PFSK-1 (cell line): ENCODE measurements at regions not wholly inside any gene's neighbourhood (a gene's known extent, or its start where the extent isn't known, plus 50 kb on each side); places are given as distances from the start of the nearest gene placed in this dataset.

ENCODE experiments used
- FOXP2 ChIP-seq: optimal IDR thresholded peaks from 2 replicates; pipeline ENCODE3; 2011; ENCODE audit warnings: borderline replicate concordance, control low read depth, inconsistent platforms; ENCODE audit not compliant: insufficient read depth; ENCODE audit errors: extremely low read length, extremely low read depth
- POLR2AphosphoS5 ChIP-seq: IDR thresholded peaks from 2 replicates; pipeline ENCODE4 v1.6.1; 2012; ENCODE audit warnings: low read depth, mild to moderate bottlenecking, control low read depth, low read length, moderate library complexity
- REST ChIP-seq, 2 experiments: IDR thresholded peaks; 2 replicates each; pipeline versions ENCODE4 v1.6.1 to v1.8.0; 2011 to 2012; ENCODE audit warnings: low read depth in 2 of 2, low read length in 2 of 2, control low read depth in 1 of 2, inconsistent platforms in 1 of 2, mild to moderate bottlenecking in 1 of 2, moderate library complexity in 1 of 2; ENCODE audit not compliant: insufficient read depth in 1 of 2
- SIN3A ChIP-seq: IDR thresholded peaks from 2 replicates; pipeline ENCODE4 v1.6.1; 2012; ENCODE audit warnings: mild to moderate bottlenecking, low read length, moderate library complexity, borderline replicate concordance; ENCODE audit not compliant: insufficient read depth
- TAF1 ChIP-seq: IDR thresholded peaks from 2 replicates; pipeline ENCODE4 v1.6.1; 2012; ENCODE audit warnings: low read length, control low read depth, borderline replicate concordance; ENCODE audit not compliant: insufficient read depth

- TF ChIP-seq REST (IDR thresholded peaks at IDR 0.05; ENCODE audit: insufficient read depth in 1 of 2, low read depth in 2 of 2, low read length in 2 of 2): no peak
- TF ChIP-seq SIN3A: no peak
- TF ChIP-seq POLR2AphosphoS5: no peak
- no peak for TF ChIP-seq TAF1
- TF ChIP-seq FOXP2: no peak
These were observed 292.4 kb upstream of the AKR1E2 start for GRCh38 chr10:4533621-4534020.
